Breast epithelium (tissue), 4 donors: ENCODE measurements at regions not wholly inside any gene's neighbourhood (a gene's known extent, or its start where the extent isn't known, plus 50 kb on each side); places are given as distances from the start of the nearest gene placed in this dataset.

Experiments
- DNase-seq, 2 donors: peaks; one replicate each; pipeline ENCODE4 v3.0.0-alpha.2; 2019; ENCODE audit warnings: low spot score in 2 of 2
- H3K27ac ChIP-seq, 2 donors: fragments of 200-600 bp; sonication (generic) in 1 of 2; one replicate each; pipeline ENCODE4 v1.5.1; 2016 to 2019; ENCODE audit warnings: mild to moderate bottlenecking in 1 of 2
- H3K27me3 ChIP-seq, 2 donors: fragments of 200-600 bp; sonication (generic) in 1 of 2; one replicate each; pipeline versions ENCODE4 v1.5.1 to v1.6.0; 2017 to 2019; ENCODE audit warnings: control low read depth in 1 of 2, mild to moderate bottlenecking in 1 of 2
- H3K36me3 ChIP-seq: fragments of 200-600 bp; one replicate; pipeline ENCODE4 v1.5.1; 2019
- H3K4me1 ChIP-seq, 2 donors: fragments of 200-600 bp; sonication (generic); one replicate each; pipeline ENCODE4 v1.5.1; 2016 to 2019; ENCODE audit warnings: control low read depth in 1 of 2
- H3K4me3 ChIP-seq, 3 donors: fragments of 200-600 bp; sonication (generic); 1 replicate in 2 of 3; 2 replicates in 1 of 3; pipeline ENCODE4 v1.5.1; 2016 to 2019; ENCODE audit warnings: mild to moderate bottlenecking in 3 of 3, moderate library complexity in 2 of 3
- H3K9me3 ChIP-seq, 2 donors: fragments of 200-600 bp; sonication (generic) in 1 of 2; one replicate each; pipeline ENCODE4 v1.5.1; 2016 to 2019; ENCODE audit warnings: control low read depth in 1 of 2
- POLR2A ChIP-seq: fragments of 450-650 bp; IDR thresholded peaks from one replicate; pipeline ENCODE4 v1.6.1; 2016; ENCODE audit warnings: antibody characterized with exemption, mild to moderate bottlenecking, moderate library complexity
- POLR2AphosphoS5 ChIP-seq, 3 donors: sonication (generic); formaldehyde crosslinking; IDR thresholded peaks; one replicate each; pipeline ENCODE4 v1.6.1; 2017; ENCODE audit warnings: antibody characterized with exemption in 3 of 3
- intact Hi-C: fragments of 100-400 bp; cut with DNase I; formaldehyde crosslinking; loops from one replicate; pipeline ENCODE4 v1.15.1; 2023; ENCODE audit warnings: low total_unique reads
- TF ChIP-seq, protein P1 (sequence below), 3 donors: fragments of 450-650 bp; IDR thresholded peaks; one replicate each; pipeline ENCODE4 v1.5.1; 2016 to 2017; ENCODE audit warnings: antibody characterized with exemption in 3 of 3, mild to moderate bottlenecking in 3 of 3, moderate library complexity in 3 of 3

DNA sequence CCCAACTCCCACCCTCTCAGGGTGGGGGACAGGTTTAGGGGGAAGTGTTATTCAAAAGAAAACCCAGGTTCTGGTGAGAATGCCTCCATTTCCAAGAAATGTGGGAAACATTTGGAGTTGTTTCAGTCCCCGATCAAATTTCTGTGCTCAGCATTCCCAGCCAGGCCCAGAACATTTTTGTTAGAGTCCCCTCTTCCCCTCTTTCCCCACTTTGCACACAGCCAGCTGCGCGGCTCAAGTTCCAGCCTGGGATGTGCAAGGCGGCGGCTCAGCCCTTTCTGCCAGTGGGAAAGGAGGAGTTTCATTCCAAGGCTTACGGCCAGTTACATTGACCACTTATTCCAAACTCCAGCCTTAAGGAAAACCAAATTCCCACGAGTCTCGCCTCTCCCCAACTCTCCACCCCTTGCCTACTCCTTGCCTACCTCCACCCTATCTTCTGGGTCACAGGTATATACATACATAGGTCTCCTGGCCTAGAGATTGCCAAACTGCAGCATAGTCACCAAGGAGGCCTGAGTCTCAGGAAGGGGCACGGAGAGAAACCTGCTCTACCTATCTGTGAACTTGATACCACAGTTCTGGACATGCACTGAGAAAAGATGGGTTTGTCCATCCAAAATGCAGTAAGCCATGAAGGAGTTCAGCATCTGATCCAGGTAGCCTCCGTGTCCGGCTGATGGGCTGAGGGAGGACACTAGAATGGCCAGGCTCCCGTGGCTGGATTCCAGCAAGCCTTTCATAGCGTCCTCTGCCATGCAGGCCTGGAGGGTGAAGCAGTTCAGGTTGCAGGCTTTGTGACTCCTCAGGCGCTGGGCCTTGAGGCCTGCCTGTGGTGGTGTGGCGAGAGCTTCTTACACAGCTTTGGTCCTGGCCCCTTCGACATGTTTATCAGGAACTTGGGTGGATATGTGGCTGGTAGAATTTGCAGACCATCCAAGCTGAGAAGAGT, 154.5 kb downstream of the ZFP36L2 start:
- TF ChIP-seq POLR2AphosphoS5 (IDR thresholded peaks at IDR 0.05) (no peak), POLR2A (no peak)
- TF ChIP-seq, protein P1, sequence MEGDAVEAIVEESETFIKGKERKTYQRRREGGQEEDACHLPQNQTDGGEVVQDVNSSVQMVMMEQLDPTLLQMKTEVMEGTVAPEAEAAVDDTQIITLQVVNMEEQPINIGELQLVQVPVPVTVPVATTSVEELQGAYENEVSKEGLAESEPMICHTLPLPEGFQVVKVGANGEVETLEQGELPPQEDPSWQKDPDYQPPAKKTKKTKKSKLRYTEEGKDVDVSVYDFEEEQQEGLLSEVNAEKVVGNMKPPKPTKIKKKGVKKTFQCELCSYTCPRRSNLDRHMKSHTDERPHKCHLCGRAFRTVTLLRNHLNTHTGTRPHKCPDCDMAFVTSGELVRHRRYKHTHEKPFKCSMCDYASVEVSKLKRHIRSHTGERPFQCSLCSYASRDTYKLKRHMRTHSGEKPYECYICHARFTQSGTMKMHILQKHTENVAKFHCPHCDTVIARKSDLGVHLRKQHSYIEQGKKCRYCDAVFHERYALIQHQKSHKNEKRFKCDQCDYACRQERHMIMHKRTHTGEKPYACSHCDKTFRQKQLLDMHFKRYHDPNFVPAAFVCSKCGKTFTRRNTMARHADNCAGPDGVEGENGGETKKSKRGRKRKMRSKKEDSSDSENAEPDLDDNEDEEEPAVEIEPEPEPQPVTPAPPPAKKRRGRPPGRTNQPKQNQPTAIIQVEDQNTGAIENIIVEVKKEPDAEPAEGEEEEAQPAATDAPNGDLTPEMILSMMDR (IDR thresholded peaks at IDR 0.05) = no peak
- Histone ChIP-seq H3K9me3 (no peaks in the 10 kb centered on the region), H3K36me3 (no peaks in the 10 kb centered on the region), H3K27me3 (no peaks in the 10 kb centered on the region), H3K27ac (peak overlapping the region; percentile 65 to 83), H3K4me3 (no peak overlapping the region), H3K4me1 (peaks cover 28 to 47% of the 10 kb centered on the region in 2 donors)
- peak in 1 of 2 donors; percentile 52 for DNase-seq
- intact Hi-C loops = no loop called here

DNA sequence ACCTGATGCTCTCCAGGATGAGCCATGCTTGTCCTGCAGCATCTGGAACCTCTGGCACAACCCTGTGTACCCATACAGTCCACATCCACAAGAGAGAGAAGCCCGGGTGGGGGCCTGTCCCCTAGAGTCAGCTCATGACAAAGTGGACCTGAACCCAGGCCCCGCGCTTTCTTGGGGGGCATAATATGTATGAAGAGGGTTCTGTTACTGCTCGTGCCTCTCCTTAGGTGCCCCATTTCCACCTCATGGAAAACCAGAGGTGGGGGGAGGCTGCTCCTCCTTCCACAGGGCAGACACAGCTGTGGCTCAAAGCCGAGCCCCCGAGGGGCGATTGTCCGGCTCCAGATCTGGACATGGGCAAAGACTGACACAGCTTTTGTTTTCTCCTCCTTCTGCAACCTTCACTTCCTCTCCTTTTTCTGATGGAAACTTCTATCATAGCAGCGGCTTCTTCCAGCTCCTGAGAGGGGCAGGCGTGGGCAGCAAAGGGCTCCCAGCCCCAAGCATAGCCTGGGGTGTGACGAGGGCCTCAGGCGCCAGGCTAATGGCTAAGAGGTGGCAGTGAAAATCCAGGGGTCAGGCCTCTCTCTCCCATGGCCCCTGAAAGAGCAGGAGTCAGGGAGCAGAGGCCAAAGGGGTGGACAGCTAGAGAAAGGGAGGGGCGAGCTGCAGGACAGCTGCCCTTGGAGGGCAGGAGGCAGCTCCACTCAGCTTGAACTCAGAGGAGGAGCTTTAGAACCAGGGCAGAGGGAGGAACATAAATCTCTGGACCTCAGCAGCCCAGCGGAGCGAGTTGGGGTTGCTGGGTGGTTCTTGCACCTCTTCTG, 155.5 kb downstream of the ZFP36L2 start:
- H3K4me3 ChIP-seq = no peak overlapping the region
- no peaks in the 10 kb centered on the region for H3K9me3 ChIP-seq
- no peaks in the 10 kb centered on the region for H3K36me3 ChIP-seq
- intact Hi-C loops = no loop called here
- H3K4me1 ChIP-seq = peaks cover 26 to 41% of the 10 kb centered on the region in 2 donors
- peak overlapping the region; percentile 65 to 83 for H3K27ac ChIP-seq
- DNase-seq = peak in 1 of 2 donors; percentile 49
- no peaks in the 10 kb centered on the region for H3K27me3 ChIP-seq
- no peak for TF ChIP-seq POLR2AphosphoS5 (IDR thresholded peaks at IDR 0.05)
- TF ChIP-seq, protein P1 (IDR thresholded peaks at IDR 0.05) = no peak
- no peak for TF ChIP-seq POLR2A

DNA sequence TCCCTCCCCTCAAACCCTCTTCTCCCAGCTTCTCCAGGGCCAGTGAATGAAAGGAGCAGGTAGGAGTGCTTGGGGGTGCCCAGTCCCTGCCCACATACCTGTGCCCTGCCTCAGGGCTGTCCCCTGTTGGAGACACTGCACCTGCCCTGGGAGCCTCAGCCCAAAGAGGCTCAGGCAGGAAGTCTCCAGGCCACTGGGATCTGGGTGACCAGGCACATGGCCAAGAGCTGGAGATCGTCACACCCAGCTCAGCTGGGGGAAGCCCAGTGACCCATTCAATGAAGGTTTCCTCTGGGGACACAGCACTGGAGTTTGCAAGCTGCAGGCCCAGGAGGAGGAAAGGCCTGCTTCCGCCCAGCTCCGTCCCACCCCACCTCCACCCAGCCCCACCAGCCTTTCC, 156.4 kb downstream of the ZFP36L2 start:
- intact Hi-C loops = no loop called here
- no peak for TF ChIP-seq POLR2AphosphoS5 (IDR thresholded peaks at IDR 0.05)
- TF ChIP-seq, protein P1 (IDR thresholded peaks at IDR 0.05) = no peak
- no peak for TF ChIP-seq POLR2A
- H3K4me3 ChIP-seq = no peak overlapping the region
- no peaks in the 10 kb centered on the region for H3K36me3 ChIP-seq
- peak in 1 of 2 donors; percentile 42 for DNase-seq
- H3K27me3 ChIP-seq = no peaks in the 10 kb centered on the region
- H3K4me1 ChIP-seq = peaks cover 21 to 33% of the 10 kb centered on the region in 2 donors
- H3K9me3 ChIP-seq = no peaks in the 10 kb centered on the region
- H3K27ac ChIP-seq = peak overlapping the region; percentile 13 to 83

DNA sequence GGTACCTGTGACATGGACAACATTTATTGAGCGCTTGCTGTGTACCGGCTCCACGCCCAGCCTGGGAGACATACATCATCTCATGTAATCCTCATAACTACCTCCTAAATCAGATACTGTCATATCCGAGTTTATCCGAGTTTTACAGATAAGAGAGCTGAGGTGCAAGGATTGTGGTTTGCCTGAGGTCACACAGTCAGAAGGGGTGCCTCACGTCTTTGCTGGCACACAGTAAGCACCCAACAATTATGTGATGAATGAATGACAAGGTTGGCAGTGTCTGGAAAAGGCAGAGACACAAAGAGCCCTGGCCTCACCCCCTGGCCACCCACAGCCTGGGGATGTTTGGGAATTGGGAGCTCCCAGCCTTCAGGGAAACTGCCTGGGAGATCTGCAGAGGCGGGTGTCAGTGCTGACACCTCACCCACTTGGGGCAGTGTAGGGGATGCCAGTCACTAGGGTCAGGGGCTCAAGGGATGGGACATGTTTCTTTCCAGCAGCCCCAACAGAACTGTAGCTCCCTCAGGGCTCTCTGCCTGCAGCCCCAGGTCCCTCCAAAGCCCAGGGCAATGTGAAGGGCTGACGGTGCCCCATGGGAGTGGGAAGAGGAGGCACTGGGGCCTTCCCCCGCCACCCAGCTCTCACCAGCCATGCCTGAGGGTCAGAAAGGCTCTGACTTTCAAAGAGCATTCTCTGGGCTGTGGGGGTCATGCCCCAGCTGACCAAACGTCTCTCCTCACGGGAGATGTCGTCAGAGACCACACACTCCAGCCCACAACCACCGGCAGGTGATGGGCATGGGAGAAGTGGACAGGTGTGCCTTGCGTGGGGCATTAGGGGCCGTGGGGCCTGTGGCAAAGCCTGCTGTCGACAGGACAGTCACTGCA, 157.5 kb downstream of the ZFP36L2 start:
- Histone ChIP-seq H3K27ac (no peak overlapping the region), H3K9me3 (no peaks in the 10 kb centered on the region), H3K36me3 (no peaks in the 10 kb centered on the region), H3K27me3 (no peaks in the 10 kb centered on the region), H3K4me1 (peaks cover 15 to 21% of the 10 kb centered on the region in 2 donors), H3K4me3 (no peak overlapping the region)
- TF ChIP-seq POLR2AphosphoS5 (IDR thresholded peaks at IDR 0.05) = no peak
- TF ChIP-seq, protein P1 (IDR thresholded peaks at IDR 0.05) = no peak
- TF ChIP-seq POLR2A = no peak
- peak in 1 of 2 donors; percentile 43 for DNase-seq
- intact Hi-C loops = no loop called here
